ENCODE measurements at regions not wholly inside any gene's neighbourhood (a gene's known extent, or its start where the extent isn't known, plus 50 kb on each side); places are given as distances from the start of the nearest gene placed in this dataset.

GRCh38 chr13:29977476-29978120 lies 127.2 kb upstream of the UBL3 start:
- TF ChIP-seq CTCF (IDR thresholded peaks at IDR 0.05), result no peak
- no peak for TF ChIP-seq EZH2 (IDR thresholded peaks at IDR 0.05; ENCODE audit: borderline replicate concordance, insufficient read depth, low read depth, low read length, poor library complexity, severe bottlenecking)

All from B cell (primary cell).